GM12873 (cell line): ENCODE measurements at regions not wholly inside any gene's neighbourhood (a gene's known extent, or its start where the extent isn't known, plus 50 kb on each side); places are given as distances from the start of the nearest gene placed in this dataset.

Experiments used
- TF ChIP-seq, protein P1 (sequence below): IDR thresholded peaks from 2 replicates; pipeline ENCODE4 v1.5.1; 2012; ENCODE audit warnings: low read depth, mild to moderate bottlenecking, moderate library complexity, low read length, control low read depth; ENCODE audit not compliant: insufficient read depth; ENCODE audit errors: missing control alignments

GRCh38 chr3:43165786-43166185, 59.9 kb upstream of the POMGNT2 start:
- TF ChIP-seq, protein P1, sequence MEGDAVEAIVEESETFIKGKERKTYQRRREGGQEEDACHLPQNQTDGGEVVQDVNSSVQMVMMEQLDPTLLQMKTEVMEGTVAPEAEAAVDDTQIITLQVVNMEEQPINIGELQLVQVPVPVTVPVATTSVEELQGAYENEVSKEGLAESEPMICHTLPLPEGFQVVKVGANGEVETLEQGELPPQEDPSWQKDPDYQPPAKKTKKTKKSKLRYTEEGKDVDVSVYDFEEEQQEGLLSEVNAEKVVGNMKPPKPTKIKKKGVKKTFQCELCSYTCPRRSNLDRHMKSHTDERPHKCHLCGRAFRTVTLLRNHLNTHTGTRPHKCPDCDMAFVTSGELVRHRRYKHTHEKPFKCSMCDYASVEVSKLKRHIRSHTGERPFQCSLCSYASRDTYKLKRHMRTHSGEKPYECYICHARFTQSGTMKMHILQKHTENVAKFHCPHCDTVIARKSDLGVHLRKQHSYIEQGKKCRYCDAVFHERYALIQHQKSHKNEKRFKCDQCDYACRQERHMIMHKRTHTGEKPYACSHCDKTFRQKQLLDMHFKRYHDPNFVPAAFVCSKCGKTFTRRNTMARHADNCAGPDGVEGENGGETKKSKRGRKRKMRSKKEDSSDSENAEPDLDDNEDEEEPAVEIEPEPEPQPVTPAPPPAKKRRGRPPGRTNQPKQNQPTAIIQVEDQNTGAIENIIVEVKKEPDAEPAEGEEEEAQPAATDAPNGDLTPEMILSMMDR = no peak

DNA sequence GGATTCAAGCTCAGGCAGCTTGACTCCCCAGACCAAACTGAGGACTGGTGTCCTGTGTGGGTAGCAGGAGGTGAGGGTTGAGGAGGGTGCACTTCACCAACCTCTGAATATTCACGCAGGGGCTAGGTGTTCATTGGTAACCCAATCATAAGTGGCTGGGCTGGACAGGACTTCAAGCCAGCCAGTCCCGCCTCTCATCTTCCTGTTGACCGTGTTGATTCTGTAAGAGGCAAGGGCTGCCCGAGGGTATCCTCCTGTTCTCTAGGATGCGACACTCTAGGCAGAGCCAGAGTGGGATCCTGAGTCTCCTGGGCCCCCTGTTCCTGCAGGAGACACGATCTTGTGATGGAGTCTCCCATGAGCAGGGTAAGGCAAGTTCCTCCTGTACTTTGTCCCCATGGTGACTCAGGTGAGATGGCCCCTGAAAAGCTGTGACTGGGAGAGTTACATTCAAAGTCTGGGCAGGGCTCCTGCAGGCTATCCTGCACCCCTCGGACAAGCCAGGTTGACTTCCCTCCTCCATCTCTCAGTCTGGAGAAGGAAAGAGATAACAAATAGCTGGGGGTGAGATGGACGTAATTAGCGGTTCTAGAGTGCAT, 58.1 kb upstream of the POMGNT2 start:
- TF ChIP-seq, protein P1 = no peak

GRCh38 chr3:43162230-43163084, 56.6 kb upstream of the POMGNT2 start:
- TF ChIP-seq, protein P1 = peak; percentile 26

GRCh38 chr3:43161684-43162229, 55.9 kb upstream of the POMGNT2 start:
- TF ChIP-seq, protein P1 = no peak

GRCh38 chr3:43160664-43161063, 54.8 kb upstream of the POMGNT2 start:
- TF ChIP-seq, protein P1 = no peak

DNA sequence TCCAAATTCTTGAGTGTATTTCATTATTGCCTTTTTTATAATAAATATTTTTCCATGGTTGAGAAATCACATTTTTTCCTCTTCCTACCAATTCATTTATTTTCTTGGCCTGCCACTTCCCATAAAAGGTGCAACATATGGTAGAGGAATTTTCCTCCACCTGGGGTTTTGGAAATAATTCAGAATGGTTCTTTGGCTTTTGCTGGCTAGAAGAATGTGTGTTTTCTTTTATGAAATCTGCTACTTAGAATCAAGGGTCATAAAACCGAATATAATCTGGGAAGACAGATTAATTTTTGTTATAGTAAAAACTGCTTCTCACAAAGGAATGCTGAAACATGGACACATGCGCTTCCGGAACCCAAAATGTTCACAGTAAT, 54.0 kb upstream of the POMGNT2 start:
- TF ChIP-seq, protein P1 = no peak

- TF ChIP-seq, protein P1 = no peak
These were observed 53.4 kb upstream of the POMGNT2 start for GRCh38 chr3:43159131-43159875.
